Osteoblast (primary cell): ENCODE measurements at regions not wholly inside any gene's neighbourhood (a gene's known extent, or its start where the extent isn't known, plus 50 kb on each side); places are given as distances from the start of the nearest gene placed in this dataset.

Experiments
- DNase-seq: peaks from one replicate; pipeline ENCODE4 v3.0.0; 2011; ENCODE audit warnings: low spot score, mixed read lengths; ENCODE audit not compliant: insufficient read length; ENCODE audit errors: missing footprints
- H2AFZ ChIP-seq: 2 replicates; pipeline ENCODE4 v1.6.0; 2011; ENCODE audit warnings: mild to moderate bottlenecking, low read length
- H3K27ac ChIP-seq: 2 replicates; pipeline ENCODE4 v1.5.1; 2011; ENCODE audit warnings: mild to moderate bottlenecking, low read depth, low read length, moderate library complexity
- H3K27me3 ChIP-seq: 2 replicates; pipeline ENCODE4 v1.6.0; 2012; ENCODE audit warnings: mild to moderate bottlenecking, control low read depth, inconsistent platforms, low read length, moderate library complexity; ENCODE audit not compliant: insufficient read depth
- H3K36me3 ChIP-seq: 2 replicates; pipeline ENCODE4 v1.5.1; 2011; ENCODE audit warnings: mild to moderate bottlenecking, low read length, control low read depth, moderate library complexity; ENCODE audit not compliant: insufficient read depth
- H3K4me1 ChIP-seq: 2 replicates; pipeline ENCODE4 v1.5.1; 2011; ENCODE audit warnings: mild to moderate bottlenecking, low read length, control low read depth, moderate library complexity; ENCODE audit not compliant: insufficient read depth
- H3K4me2 ChIP-seq: 2 replicates; pipeline ENCODE4 v1.6.0; 2011; ENCODE audit warnings: mild to moderate bottlenecking, low read length; ENCODE audit not compliant: insufficient read depth
- H3K4me3 ChIP-seq: fragments of 200-600 bp; sonication (generic); 3 replicates; pipeline ENCODE4 v1.5.1; 2012; ENCODE audit warnings: mild to moderate bottlenecking, low read length, inconsistent platforms; ENCODE audit not compliant: insufficient read depth
- H3K79me2 ChIP-seq: 2 replicates; pipeline ENCODE4 v1.6.0; 2012; ENCODE audit warnings: mild to moderate bottlenecking, low read length, control low read depth, inconsistent platforms; ENCODE audit not compliant: insufficient read depth
- H3K9me3 ChIP-seq: 2 replicates; pipeline ENCODE4 v1.5.1; 2011; ENCODE audit warnings: low read depth, low read length, control low read depth
- H4K20me1 ChIP-seq: 2 replicates; pipeline ENCODE4 v1.6.0; 2012; ENCODE audit warnings: mild to moderate bottlenecking, low read length, control low read depth; ENCODE audit not compliant: insufficient read depth
- TF ChIP-seq, protein P1 (sequence below): IDR thresholded peaks from 2 replicates; pipeline ENCODE4 v1.5.1; 2011; ENCODE audit warnings: mild to moderate bottlenecking, low read depth, low read length, moderate library complexity; ENCODE audit errors: extremely low read depth

DNA sequence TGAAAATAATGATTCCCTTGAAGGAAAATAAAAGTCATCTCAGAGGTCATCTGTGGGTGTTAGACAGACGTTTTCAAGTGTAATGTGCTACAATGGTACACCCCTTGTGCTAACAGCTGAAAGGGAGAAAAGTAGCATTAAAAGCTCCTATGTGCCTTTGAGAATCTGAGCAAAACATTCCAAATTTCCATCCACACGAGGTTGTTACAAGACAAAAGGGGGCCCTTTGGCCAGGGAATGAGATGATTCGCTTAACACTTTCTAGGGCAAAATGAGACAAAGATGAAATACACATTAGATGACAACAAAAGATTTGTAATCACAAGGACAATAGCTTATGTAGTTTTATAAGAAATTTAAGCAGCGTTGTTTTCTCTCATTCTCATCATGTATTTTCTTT lies 303.6 kb downstream of the LMX1A start:
- H2AFZ ChIP-seq, result no peak overlapping the region

DNA sequence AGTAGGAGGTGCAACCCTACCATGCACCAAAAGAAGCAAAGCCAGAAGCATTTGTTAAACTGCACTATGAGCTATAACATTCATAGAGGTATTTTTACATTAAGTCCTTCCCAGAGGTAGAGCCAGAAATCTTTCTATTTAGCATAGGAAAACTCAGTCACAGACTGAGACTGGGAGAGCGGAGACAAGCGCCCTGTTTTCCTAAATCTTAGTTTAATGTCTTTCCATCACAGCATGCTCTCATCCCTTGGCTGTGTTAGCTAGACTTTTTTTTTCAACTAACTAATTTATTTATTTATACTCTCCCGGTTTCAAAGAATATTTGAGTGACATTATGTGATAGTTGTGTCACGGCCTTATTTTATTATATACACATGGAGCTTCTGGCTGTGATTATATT lies 304.1 kb downstream of the LMX1A start:
- H2AFZ ChIP-seq, result no peak overlapping the region
- H3K4me2 ChIP-seq, result no peak overlapping the region
- H3K9me3 ChIP-seq, result no peaks in the 10 kb centered on the region
- no peaks in the 10 kb centered on the region for H4K20me1 ChIP-seq
- H3K36me3 ChIP-seq, result no peaks in the 10 kb centered on the region
- H3K4me3 ChIP-seq, result no peak overlapping the region
- H3K79me2 ChIP-seq, result no peaks in the 10 kb centered on the region
- no peaks in the 10 kb centered on the region for H3K4me1 ChIP-seq
- no peak overlapping the region for H3K27ac ChIP-seq
- TF ChIP-seq, protein P1, sequence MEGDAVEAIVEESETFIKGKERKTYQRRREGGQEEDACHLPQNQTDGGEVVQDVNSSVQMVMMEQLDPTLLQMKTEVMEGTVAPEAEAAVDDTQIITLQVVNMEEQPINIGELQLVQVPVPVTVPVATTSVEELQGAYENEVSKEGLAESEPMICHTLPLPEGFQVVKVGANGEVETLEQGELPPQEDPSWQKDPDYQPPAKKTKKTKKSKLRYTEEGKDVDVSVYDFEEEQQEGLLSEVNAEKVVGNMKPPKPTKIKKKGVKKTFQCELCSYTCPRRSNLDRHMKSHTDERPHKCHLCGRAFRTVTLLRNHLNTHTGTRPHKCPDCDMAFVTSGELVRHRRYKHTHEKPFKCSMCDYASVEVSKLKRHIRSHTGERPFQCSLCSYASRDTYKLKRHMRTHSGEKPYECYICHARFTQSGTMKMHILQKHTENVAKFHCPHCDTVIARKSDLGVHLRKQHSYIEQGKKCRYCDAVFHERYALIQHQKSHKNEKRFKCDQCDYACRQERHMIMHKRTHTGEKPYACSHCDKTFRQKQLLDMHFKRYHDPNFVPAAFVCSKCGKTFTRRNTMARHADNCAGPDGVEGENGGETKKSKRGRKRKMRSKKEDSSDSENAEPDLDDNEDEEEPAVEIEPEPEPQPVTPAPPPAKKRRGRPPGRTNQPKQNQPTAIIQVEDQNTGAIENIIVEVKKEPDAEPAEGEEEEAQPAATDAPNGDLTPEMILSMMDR, result no peak
- DNase-seq, result no peak
- H3K27me3 ChIP-seq, result no peaks in the 10 kb centered on the region

More for the DNA sequence above, 303.6 kb downstream of the LMX1A start:
- Histone ChIP-seq H4K20me1 (no peaks in the 10 kb centered on the region), H3K4me3 (no peak overlapping the region), H3K27me3 (no peaks in the 10 kb centered on the region), H3K36me3 (no peaks in the 10 kb centered on the region), H3K9me3 (no peaks in the 10 kb centered on the region), H3K27ac (no peak overlapping the region), H3K79me2 (no peaks in the 10 kb centered on the region), H3K4me2 (no peak overlapping the region), H3K4me1 (no peaks in the 10 kb centered on the region)
- TF ChIP-seq, protein P1, result no peak
- DNase-seq, result no peak

DNA sequence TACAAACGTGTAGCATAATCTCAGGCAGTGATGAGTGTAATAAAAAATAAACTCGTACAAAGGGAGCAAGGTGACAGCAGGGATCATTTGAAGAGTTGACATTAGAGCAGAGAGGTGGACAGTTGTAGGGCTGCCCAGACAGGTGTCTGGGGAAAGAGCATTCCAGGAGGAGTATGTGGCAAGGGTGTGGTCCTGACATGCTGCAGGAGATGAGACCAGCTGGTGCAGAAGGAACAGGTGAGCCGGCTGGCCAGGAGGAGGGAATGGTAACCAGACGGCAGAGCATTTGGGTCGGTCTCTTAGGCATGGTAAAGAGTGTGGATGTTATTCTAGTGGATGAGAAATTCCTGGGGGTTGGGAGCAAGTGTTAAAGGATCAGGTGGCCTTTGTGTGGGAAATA lies 306.3 kb downstream of the LMX1A start:
- no peaks in the 10 kb centered on the region for H3K36me3 ChIP-seq
- TF ChIP-seq, protein P1, result no peak
- no peak overlapping the region for H3K4me3 ChIP-seq
- no peaks in the 10 kb centered on the region for H3K9me3 ChIP-seq
- DNase-seq, result no peak
- H2AFZ ChIP-seq, result no peak overlapping the region
- H3K27me3 ChIP-seq, result no peaks in the 10 kb centered on the region
- H3K4me1 ChIP-seq, result no peaks in the 10 kb centered on the region
- no peaks in the 10 kb centered on the region for H3K79me2 ChIP-seq
- H3K4me2 ChIP-seq, result no peak overlapping the region
- no peak overlapping the region for H3K27ac ChIP-seq
- H4K20me1 ChIP-seq, result no peaks in the 10 kb centered on the region

DNA sequence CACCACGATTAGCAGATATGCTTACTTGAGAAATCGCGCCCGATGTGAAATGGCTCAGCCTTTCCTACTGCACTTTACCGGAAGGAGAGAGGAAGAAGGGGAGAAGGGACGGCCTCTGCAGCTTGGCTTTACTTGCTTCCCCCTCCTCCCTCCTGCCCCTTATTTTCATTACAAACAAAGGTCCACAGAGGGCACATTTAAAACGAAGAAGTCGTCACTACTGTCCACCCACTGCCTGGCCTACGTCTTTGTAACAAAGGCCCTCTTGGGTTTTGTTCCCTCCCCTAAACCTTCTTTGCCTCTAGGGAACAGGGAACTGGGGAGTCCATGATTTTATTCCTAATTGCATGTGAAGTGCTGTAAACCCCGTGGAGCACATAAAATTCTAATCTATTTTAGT lies 308.5 kb downstream of the LMX1A start:
- Histone ChIP-seq H3K4me2 (no peak overlapping the region), H3K36me3 (no peaks in the 10 kb centered on the region), H3K9me3 (no peaks in the 10 kb centered on the region), H3K27me3 (no peaks in the 10 kb centered on the region), H4K20me1 (no peaks in the 10 kb centered on the region), H3K27ac (no peak overlapping the region), H3K4me3 (no peak overlapping the region), H3K4me1 (no peaks in the 10 kb centered on the region), H2AFZ (no peak overlapping the region), H3K79me2 (no peaks in the 10 kb centered on the region)
- no peak for DNase-seq
- TF ChIP-seq, protein P1, result no peak
